GM19468 (cell line): ENCODE measurements at regions not wholly inside any gene's neighbourhood (a gene's known extent, or its start where the extent isn't known, plus 50 kb on each side); places are given as distances from the start of the nearest gene placed in this dataset.

Experiments used
- ATAC-seq: cut with Tn5 transposase; IDR thresholded peaks from one replicate; pipeline ENCODE4 v1.9.1; 2021; ENCODE audit warnings: mild to moderate bottlenecking, moderate library complexity, moderate number of reproducible peaks; ENCODE audit not compliant: unreplicated experiment; ENCODE audit errors: extremely low read depth

DNA sequence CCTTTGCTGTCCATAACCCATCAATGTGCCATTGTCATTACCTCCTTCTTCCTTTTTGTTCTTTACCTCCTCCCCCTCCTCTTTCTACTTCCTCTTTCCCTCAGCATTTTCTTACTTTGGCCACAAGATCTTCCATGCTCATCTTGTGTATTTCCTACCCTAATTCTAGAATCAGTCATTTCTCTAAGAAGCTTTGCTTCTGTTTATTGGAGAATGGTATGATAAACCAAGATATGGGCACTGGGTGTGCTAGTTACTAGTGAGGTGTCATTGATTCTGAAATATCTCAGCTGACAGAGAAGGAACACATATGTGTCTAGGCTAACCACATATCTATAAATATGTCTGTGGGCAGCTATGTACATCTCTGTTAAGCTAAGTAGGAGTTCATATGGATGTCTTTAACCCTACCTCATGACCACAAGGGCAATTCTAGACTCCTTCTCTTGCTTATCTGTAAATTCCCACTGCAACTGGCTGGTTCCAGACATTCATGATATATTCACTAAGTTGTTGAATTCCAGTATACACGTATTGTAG lies 2051.3 kb upstream of the CDH9 start:
- no peak for ATAC-seq

DNA sequence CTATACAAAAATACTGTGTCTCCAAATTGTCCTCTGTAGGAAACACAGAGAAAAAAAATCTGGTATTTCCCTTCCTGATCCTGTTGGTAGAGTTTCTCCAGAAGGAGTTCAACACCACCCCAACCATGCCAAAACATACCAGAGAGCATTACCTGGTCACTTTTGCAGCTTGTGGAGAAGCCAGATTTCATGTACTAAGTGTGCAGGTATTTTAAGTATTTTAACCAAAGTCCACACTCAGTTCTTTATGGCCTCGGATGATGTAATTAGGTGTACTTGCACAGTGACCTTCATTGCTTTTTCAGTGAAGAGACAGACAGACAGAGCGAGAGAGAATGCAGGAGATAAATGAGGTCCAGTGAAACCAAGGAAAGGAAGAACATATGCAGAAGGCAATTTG lies 2046.8 kb upstream of the CDH9 start:
- ATAC-seq: no peak

DNA sequence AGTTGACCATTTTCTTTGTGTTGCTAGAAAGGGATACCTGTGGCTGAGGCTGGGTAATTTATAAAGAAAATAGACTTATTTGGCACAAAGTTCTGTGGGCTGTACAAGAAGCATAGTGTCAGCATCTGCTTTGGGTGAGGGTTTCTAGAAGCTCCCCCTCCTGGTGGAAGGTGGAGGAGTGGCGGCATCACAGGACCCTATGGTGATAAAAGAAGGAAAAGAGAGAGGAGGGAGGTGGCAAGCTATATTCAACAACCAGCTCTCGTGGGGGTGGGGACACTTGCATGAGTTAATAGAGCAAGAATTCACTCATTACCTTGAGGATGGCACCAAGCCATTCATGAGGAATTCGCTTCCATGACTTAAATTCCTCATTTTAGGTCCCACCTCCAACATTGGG lies 2041.4 kb upstream of the CDH9 start:
- no peak for ATAC-seq

- ATAC-seq: no peak
Measured at GRCh38 chr5:29077451-29077850, 2039.1 kb upstream of the CDH9 start.

- no peak for ATAC-seq
Measured at GRCh38 chr5:29069104-29069402, 2030.7 kb upstream of the CDH9 start.

- ATAC-seq: no peak
Measured at GRCh38 chr5:29061381-29061780, 2023.0 kb upstream of the CDH9 start.

DNA sequence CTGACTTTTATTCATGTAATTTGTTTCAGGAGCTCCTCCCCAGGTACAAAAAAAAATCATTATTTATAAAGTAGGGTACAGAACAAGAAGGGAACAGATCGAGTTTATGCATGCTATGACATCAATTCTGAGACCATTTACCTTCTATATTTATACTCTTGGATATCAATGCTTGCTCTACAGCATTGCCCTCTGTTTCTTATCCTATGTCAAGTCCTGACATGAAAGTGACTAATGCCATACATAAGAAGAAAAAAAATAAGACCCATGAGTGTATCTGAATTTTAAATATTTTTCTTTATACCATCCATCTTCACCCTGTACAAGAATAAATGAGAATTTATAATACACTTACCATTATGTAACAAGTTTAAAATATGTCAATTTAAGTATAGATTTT lies 2016.3 kb upstream of the CDH9 start:
- no peak for ATAC-seq

DNA sequence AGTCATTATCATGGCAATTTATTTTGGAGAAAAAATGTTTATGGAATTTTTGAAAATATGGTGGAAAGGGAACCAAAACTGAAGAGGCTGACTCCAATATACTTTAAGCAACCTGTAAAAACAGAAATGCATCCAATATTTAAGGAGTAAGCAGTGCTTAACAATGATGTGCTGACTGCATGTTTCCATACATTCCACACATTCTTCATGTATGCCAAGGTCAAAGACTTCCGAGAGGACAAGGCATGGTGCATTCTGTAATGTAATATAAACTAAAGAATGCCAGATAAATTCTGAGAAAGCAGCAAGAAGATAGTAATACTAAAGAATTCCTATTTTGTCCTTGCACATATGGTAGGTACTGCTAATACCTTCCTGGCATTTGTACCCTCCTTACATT lies 2015.9 kb upstream of the CDH9 start:
- ATAC-seq: no peak

- no peak for ATAC-seq
Measured at GRCh38 chr5:29051509-29051908, 2013.1 kb upstream of the CDH9 start.

- no peak for ATAC-seq
Measured at GRCh38 chr5:29042152-29042551, 2003.8 kb upstream of the CDH9 start.

DNA sequence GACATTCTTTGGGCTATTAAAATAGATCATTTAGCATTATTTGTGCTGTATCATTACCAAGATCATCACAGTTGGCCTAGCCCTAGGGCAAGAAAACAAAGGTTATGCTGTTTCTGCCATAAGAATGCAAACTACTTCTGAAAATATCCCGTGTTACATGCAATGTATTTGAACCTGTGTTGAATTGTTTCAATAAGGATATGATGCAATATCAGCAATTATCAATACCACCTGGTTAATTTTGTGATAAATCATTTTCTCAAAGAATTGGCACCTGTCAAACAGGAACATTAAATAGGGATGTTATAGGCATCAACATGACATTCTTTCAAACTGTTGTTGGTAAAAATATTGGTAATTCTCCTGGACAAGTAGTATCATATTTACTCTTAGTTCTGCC lies 2002.0 kb upstream of the CDH9 start:
- ATAC-seq: no peak

GRCh38 chr5:29039994-29040393 lies 2001.6 kb upstream of the CDH9 start:
- no peak for ATAC-seq

GRCh38 chr5:29037716-29038115 lies 1999.3 kb upstream of the CDH9 start:
- ATAC-seq: no peak

DNA sequence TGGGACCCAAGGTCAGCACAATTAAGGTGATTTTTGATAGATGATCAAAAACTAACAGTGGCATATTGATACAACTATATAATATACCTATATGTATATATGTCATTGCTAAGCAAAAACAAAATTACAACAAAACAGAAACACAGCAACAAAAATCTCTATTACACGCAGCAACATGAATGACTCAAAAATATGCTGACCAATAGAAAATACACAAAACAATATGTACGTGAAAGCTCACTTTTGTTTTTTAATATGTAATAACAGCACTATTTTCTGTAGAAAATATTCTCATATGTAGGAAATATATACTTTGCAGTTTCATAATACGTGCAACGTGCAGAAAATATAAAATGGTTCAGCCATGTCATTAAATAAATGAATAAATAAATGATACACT lies 1985.7 kb upstream of the CDH9 start:
- no peak for ATAC-seq

DNA sequence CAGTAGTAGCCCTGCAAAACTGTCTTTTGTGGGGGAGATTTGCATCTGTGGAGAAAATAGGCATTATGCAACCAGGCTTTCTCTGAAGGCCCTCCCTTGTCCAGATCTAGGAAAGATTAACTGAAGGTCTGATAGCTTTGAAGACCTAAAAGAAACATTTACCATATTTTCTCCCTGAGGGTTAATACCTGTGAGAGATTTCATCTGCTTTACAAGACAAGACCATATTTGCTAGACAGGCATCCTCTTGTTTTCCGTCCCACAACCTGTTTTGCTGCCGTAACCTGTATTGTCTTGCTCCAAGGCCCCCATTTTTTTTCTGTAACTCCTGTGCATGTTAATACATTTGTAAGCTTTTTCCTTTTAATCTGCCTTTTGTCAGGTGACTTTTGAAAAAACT lies 1985.2 kb upstream of the CDH9 start:
- no peak for ATAC-seq

- ATAC-seq: no peak
Measured at GRCh38 chr5:29017501-29017900, 1979.1 kb upstream of the CDH9 start.

- no peak for ATAC-seq
Measured at GRCh38 chr5:29016067-29016466, 1977.7 kb upstream of the CDH9 start.

DNA sequence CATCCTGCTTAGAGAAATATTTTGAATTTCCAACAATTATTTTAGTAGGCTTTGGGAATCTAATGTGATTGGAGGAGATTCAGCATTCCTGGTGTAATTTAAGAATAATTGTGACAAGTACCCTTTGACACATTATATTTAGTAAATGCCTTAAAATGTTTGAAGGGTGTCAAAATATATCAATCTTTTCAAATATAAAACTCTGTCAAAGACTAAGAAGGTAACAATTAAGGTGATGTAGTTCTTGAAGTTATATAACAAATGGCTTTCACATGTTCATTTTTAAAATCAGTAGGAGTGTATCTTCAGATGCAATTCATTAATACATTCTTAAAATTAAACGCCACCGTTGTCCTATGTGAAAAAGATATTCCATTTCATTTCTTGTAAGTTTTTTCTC lies 1977.1 kb upstream of the CDH9 start:
- ATAC-seq: no peak

DNA sequence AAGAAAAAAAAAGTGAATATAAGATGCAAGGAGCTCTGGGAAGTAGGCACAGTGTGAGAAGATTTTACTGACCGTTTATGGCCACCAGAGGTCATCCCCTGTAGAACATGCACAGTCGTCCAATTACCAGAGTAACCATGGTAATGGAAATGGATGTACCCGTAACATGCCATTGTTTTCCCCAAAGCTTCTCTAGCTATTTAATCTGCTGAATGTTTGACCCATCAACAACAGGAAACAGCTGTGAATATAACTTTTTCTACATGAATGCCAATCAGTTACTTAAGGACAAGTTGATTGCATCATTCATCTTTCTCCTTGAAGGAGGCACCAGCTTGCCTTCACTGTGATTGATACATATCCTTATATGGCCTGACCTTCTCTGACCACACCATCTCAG lies 1967.0 kb upstream of the CDH9 start:
- no peak for ATAC-seq

DNA sequence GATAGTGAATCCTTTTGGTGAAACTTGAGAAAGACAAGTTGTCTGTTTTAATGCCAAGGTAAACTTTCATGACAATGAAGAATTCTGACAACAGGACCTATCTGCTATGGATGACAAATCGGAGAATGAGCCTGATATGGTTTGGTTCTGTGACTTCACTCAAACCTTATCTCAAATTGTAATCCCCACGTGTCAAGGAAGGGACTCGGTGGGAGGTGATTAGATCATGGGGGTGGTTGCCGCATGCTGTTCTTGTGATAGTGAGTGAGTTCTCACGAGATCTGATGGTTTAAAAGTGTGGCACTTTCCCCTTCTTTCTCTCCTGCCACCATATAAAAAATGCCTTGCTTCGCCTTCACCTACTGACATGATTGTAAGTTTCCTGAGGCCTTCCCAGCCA lies 1964.1 kb upstream of the CDH9 start:
- no peak for ATAC-seq

DNA sequence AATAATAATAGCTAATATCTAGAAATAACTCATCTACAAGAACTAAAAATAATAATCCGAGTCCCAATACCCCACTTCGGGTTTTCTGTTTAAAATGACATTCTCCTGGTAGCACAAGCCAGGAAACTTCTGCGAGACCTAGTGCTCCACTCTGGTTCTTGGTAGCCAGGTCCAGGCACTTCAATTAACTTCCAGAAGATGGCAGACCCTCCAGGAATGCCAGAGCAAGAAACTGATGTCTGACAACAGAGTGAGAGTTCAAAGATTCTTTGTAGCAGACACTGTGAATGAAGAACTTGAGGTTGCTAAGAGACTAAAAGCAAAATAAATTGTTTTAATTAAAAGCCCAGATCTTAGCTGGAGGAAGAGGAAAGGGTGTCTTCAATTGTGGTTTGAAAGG lies 1963.3 kb upstream of the CDH9 start:
- no peak for ATAC-seq

DNA sequence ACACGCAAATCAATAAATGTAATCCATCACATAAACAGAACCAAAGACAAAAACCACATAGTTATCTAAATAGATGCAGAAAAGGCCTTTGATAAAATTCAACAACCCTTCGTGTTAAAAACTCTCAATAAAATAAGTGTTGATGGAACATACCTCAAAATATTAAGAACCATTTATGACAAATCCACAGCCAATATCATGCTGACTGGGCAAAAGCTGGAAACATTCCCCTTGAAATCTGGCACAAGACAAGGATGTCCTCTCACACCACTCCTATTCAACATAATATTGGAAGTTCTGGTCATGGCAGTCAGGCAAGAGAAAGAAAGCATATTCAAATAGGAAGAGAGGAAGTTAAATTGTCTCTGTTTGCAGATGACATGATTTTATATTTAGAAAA lies 1946.3 kb upstream of the CDH9 start:
- no peak for ATAC-seq

DNA sequence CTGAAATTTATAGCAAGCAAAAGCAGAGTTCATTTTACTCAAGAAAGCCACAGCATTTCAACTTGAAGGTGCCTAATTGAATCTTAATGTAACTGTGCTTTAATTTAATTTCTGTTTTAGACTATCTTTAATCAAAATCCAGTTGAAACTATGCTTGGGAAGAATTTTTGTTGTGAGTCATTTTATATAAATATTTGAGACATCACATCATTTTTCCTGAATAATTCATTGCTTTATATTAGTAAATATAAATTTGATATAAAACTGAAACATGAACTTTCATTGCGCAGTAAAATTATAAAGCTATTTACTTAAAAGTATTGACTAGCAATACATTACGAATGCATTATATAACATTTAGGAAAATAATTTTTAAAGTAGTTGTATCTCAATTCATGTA lies 1937.1 kb upstream of the CDH9 start:
- ATAC-seq: no peak
